Hematopoietic multipotent progenitor cell treated with erythropoietin and hydrocortisone succinate and interleukin-3 and kit ligand, for 6 days (in vitro differentiated cells): ENCODE measurements at regions not wholly inside any gene's neighbourhood (a gene's known extent, or its start where the extent isn't known, plus 50 kb on each side); places are given as distances from the start of the nearest gene placed in this dataset.
"Not testable (repeated sequence)": the region's sequence is repeated elsewhere in the genome, so short reads cannot be mapped to it uniquely, and the experiment has no call there.

Experiments
- DNase-seq: peaks from one replicate; pipeline ENCODE4 v3.0.0-alpha.2; 2015

DNA sequence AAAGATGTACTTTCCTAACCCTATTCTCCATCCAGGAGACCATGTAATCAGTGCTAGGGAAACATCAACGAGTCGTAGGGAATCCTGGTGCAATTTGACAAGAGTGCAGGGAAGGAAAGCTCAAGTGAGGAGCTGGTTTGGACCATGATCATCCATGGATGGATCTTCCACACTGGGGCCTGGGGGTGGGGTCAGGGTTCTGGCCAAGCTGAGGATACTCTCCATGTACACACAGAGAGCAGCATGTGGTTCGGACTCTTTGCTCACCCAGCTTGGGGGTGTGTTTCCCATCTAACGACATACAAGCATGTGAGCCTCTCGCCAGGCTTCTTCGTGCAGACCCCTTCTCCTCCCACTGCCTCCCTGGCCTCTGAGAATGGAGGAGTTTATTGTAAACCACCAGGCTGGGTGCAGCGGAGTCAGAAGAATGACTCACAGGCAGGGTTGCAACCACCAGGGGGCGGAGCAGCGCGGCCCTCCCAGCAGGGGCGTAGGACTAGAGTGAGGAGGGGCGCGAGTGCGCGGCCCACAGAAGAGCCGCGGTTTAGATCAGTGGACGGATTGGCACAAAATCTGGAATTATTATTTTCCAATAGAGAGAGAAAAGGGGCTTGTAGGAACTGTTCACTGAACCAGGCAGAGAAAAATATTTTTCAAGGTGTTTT lies 530.0 kb upstream of the B3GAT1 start:
- DNase-seq, result not testable (repeated sequence)

DNA sequence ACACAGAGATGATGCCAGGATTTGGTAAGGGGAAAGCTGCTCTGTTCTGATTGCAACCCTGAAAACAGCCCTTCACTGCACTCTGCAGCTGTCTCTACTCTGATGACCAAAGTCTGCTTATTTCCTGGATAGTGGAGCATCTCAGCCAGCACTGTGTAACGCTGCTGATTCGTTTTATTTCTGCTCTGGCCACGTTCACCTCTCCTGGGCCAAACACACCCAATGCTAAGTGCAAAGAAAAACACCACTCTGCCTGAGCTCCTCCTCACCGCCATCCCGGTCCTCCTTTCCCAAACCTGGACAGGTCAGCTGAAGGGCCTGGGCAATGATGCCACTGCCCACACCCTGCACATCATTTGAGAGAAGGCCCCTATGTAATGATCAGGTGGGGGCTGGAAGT lies 529.3 kb upstream of the B3GAT1 start:
- DNase-seq, result no peak

DNA sequence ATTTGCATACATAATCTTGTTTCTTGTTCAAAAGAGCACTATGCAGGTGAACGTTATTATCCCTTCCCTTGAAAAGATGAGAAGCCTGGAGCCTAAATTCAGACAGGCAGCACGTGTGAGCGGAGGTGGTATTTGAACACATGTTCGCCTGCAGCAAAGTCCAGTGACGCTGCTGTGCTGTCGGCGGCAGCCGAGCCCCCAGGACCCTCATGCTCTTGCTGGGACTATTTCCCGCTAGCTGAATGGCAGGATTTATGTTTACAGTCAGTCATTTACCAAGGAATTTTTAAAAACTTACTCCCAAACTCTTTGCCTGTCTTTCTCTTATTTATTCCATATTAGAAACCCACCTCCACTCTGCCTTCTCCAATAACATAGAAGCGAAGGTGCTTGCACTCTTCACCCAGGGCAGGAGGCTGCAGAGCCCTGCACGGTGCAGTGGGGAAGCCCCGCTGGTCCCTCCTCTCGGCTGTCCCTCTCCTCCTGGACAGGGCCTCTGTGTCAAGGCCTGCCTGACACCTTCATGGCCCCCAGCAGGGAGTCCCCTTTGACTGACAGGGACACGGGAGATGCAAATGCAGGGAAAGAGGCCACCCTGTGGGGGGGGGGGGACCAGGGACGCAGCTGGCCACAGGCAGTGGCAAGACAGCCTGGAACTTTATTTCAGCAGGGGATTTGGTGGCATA lies 528.5 kb upstream of the B3GAT1 start:
- no peak for DNase-seq

DNA sequence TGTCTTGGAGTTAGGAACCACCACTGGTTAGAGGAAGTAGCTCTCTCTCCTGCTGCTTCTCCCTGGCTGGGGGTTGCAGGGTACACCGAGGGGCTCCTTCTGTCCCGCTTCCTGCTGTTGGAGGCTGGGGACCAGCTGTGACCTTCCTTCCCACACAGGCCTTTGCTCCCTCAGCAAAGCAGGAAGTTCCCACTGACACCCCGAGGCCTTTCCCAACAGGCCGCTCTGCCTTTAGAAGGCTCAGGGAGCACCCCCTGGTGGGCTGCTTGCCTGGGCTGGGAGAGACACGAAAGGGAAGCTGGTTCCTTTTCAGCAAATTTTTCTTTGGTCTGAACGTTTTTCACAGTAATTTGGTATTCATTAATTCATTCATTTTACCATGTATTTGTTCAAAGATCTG lies 527.9 kb upstream of the B3GAT1 start:
- DNase-seq, result peak; percentile 7

DNA sequence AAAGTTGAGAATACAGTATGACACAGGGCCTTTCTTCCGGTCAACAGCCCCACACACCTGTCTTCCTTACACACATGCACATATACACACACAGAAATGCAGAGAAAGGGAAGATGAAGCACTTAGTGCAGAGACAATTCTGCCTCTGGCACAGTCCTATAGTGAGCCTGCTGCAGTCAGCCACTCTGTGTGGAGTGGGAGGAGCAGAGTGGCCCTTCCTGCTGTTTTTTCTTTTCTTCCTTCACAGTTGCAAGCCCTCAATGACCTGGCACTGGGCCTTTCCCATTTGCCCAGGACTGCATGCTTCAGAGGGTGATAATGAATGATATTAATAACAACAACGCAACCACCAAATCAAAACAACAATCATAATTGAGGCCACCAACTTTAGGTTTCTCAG lies 527.0 kb upstream of the B3GAT1 start:
- no peak for DNase-seq

DNA sequence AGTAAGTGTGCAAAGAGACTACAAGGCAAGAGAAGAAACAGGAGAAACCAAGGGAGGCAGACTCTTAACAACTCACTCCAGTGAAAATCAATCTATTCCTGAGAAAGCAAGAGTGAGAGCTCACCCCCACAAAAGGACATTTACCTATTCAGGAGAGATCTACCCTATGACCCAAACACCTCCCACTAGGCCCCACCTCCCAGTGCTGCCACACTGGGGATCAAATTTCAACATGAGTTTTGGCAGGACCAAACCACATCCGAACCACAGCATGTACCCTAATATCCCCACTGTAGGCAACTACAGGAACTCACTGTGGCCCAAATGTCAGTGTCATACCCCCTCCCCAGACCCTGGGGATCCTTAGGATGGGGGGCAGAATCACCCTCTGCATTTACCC lies 526.2 kb upstream of the B3GAT1 start:
- no peak for DNase-seq

DNA sequence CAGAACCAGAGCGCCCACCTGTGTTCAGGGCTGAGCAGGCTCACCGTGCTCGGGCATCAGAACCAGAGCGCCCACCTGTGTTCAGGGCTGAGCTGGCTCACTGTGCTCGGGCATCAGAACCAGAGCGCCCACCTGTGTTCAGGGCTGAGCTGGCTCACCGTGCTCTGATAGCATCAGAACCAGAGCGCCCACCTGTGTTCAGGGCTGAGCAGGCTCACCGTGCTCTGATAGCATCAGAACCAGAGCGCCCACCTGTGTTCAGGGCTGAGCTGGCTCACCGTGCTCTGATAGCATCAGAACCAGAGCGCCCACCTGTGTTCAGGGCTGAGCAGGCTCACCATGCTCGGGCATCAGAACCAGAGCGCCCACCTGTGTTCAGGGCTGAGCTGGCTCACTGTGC lies 525.2 kb upstream of the B3GAT1 start:
- DNase-seq, result not testable (repeated sequence)

DNA sequence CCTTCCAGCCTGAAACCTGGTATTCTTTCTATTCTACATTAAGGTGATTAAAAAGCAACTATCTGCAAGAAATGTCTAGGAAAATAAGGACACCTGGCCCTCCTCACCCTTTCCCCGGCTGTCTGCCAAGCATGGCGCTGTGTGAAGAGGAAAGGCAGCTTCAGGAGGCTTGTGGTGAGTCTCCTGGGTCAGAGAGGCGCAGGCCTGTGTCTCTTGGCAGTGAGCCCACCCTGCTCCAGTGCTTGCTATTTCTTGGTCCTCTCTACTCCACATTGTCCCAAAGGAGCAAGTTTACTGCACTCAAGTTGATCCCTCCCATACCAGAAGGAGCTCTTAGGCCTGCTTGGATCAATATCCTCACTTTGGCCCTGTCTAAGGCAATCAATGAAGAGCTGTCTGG lies 520.7 kb upstream of the B3GAT1 start:
- DNase-seq, result no peak

DNA sequence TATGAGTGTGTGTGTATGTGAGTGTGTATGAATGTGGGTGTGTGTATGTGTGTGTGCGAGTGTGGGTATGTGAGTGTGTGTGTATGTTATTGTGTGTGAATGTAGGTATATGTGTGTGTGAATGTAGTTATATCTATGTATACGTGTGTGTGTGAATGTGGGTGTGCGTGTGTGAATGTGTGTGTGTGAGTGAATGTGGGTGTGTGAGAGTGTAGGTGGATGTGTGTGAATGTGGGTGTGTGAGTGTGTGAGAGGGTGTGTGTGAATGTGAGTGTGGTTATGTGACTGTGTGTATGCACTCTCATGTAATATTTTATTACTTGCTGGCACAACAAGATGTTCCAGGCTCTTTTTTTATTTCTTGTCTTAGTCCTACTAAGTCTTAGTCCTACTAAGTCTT lies 513.4 kb upstream of the B3GAT1 start:
- DNase-seq, result no peak

DNA sequence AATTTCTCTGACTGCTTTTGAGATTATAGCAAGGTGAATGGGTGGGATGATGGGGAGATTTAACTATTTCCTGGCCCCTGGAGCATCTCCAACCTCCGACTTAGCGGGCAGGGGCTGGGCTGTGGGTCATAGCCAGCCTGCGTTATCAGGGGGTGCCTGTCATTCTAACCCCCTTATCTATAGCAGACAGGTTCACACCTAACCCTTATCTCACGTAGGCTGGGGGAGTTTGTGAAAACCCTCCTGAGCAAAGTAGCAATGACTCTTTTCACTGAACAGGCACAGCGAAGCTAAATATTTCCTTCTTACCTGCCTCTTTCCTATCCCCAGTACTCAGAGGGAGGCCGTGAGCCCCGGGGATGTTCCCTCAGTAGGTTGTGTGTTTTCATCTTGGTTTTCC lies 511.4 kb upstream of the B3GAT1 start:
- DNase-seq, result no peak

DNA sequence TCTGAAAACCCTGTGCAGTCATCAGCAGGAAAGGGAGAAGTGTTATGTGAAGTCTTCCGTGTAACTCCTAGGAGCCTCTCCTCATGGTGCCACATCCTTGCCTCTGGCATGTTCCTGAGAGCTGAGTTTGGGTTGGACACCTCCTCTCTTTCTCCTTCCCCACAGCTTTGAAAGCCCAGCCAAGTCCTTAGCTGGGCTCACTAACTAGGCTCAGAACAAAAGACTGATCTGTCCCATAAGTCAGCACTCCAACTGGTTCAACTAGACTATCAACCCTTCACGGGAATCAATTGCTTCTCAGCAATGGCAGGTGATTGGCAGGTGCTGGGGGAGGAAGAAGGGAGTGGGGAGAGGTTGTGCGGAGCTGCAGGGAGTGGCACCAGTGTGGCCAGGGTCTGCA lies 509.9 kb upstream of the B3GAT1 start:
- DNase-seq, result no peak

DNA sequence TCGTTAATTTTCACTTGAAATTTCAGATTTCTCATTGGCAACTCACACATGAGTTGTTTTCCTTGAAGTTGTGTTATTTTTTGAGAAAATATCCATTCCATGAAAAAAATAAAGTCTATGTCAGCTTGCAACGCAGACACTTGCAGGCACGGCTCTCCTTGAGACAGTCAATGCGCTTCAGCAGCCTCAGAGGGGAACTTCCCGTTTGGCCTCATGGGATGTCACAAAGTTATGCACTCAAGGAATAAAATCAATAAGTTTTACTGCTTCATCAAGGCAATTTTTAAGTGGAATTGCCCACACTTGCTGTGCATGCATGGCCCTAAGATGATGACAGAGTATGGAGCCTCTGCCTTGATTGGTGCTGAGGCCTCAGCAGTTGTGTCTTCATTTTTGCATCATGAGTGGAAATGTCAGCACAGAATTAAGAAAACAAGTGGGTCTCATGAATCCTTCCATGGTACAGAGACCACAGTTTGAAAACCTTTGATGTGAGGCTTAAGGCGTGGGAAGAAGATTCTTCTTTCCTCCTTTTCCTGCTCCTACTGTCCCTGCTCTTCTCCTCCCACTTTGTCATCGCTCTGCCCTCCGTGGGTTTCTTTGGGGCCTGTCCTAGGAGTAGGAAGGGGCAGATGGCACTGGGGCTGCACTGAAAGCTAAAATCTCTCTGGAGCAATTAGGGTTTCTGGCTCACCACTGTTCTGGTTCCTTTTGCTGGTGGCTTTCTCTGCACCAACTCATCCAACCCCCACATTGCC lies 509.0 kb upstream of the B3GAT1 start:
- no peak for DNase-seq

DNA sequence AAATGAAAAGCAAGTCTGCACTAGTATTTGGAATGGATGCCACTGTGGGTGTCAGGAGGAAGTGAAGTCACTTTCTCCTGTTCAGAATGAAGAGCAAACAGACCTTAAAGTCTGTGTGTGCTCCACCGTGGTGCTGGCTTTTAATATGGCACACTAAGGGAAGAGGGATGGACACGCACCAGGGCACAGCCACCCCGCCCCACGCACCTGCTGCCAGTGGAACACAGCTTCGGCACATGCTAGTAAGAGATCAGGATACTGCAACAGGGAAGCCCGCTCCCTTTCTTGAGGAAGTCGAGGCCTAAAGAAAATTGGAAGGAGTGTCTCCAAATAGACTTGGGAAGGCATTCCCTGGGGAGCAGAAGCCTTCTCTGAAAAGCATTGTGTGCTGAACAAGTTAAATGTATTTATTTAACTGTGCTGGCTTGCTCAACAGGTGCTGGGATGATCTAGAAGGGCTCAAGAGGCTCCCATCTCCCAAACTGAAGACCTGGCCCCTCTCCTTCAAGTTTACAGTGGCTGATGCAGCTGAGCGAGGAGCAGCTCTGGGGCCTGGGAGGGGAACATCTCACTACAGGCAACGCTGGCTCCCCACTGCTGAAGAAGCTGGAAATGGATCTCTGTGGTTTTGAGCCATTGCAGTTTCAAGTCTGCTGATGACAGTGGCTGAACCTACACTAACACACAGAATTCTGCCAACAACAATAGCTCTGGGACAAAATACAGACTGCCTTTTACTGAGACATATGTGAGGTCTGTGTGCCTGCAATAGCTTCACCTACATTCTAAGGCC lies 504.6 kb upstream of the B3GAT1 start:
- no peak for DNase-seq

DNA sequence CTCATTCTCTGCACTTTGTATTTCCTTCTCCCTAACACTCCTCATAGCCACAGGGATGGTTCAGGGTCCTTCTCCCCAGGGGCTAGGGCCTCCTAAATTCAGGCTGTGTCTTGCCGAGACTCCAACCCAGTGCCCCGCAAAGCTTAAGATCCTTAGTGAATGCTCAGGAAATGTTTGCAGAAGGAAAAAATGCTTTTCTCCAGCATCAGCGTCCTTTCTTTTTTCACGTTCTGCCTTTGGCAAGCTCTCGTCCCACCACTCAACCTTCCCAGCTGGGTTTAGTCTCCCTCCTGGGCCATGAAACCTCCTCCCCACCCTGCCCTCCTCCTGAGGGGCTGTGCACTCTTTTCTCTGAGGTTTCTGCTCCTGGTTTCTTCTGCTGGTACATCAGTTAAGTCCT lies 503.8 kb upstream of the B3GAT1 start:
- no peak for DNase-seq

DNA sequence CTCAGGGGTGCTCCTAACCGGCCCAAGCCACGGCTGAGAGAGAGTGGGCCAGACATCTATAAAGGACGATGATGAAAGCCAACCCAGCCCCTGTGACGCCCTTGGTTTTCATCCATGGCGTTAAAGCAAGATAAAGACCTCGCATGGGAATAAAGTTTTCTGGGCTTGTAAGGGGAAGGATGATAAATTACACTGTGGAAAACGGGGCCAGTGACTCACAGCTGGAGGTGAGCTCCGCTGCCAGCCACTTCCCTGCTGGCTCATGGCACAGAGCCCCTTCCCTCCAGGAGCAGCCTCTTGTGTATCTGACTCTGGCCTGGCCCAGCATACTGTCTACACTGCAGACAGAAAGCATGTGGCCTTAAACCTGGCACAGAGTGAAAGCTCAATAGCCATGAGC lies 503.2 kb upstream of the B3GAT1 start:
- DNase-seq, result no peak

DNA sequence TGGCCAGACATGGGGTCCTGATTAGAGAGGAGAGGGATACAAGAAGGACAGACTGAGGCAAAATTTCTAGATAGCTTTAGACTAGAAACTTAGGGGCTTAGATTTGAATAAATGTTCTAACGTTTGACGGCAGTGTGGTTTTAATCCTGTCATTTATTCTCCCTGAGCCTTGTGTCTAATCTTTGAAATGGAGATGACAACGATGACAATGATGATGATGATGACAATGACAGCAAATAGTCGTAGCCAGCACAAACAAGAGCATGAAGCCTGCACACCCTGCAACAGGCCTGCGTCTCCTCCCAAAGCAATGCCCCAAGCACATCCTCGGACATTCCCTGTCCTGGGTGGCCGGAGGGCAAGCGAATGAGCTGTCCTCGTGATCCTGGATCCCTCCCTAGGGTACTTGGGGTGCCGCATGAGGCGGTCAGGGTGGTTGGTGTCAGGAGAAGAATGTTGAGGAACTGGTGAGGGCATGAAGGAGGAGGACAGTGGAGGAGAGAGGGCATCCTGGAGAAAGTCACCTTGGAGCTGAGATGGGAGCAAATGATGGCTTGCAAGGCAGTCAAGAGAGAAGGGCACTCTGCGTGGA lies 502.1 kb upstream of the B3GAT1 start:
- no peak for DNase-seq

DNA sequence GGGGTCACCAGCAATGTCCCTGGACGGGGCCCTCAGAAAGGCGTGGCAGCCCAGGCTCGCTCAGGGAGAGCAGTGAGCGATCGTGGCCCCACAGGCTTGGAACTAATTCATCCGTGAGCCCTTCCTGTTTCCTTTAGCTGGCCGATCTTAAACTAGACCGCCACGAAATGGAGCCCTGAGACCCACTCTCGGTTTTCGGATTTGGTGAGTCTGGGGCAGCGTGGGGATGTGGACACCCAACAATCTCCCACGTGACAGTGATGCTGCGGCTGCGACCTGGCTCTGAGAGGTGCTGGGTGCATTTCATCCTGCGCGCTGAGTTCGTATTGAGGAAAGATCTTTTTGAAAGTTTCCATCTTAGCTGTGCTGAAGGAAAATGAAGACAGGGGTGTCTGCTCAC lies 501.3 kb upstream of the B3GAT1 start:
- DNase-seq, result no peak

DNA sequence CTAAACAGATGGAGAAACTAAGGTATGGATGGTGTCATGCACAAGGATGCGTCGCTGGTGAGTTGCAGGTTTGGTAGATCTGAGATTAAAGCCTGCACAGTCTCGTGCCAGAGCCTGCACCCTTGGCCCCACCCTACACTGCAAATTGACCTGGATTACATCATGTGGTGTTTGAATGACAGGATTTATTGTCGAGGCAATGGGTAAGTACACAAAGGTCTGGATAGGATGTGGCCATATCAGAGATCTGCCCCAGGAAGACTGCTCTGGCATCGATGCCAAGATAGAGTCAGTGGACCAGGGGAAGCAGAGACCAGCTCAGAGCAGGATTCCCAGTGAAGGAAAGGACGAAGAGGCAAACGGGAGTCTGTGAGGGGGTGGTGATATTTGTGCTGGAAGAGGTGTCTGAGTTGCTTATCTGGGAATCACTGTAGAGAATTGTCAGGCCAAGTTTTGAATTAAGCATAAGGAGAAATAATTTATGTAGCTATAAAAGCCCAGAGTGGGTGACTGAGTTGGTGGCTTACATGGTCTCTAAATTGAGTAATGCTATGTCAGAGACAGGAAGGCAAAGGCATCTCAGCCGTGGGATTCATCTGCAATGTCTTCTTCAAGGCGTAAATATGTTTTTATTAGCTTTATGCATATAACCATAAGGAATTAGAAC lies 499.6 kb upstream of the B3GAT1 start:
- no peak for DNase-seq

DNA sequence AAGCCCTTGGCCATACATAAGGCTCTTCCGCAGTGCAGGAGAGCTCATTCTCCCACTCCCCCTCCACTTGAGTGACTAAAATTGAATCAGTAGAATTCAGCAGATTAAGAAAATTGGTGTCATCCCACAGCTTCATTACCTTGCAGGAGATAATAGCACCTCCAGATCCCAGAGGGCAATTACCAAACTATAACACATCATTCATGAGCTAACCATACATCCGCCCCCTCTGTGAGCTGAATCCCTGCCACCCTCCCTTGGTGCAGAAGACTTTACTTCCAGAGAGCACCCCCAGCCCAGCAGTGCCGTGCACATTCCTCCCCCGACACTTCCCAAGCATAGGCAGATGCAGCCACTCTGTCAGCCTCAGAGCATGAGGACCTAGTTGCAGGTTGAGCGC lies 496.5 kb upstream of the B3GAT1 start:
- DNase-seq, result no peak

DNA sequence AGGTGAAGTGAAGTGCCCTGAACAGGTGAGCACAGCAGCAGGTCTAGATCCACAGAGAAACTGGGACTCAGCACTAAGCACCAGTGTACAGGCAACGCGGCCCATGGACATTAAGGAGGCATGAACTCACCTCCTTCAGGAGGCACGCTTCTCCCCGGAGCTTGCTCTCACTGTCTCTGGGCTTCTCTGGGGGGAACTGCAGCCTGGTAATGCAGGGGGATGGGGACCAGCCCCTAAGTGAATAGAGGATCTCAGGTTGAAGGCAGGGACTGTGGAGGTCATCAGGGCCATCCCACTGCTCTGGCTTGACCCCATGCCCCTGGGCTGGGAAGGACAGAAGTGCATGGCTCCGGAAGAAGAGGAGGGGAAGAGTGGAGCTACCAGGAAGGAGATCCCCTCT lies 495.6 kb upstream of the B3GAT1 start:
- no peak for DNase-seq

DNA sequence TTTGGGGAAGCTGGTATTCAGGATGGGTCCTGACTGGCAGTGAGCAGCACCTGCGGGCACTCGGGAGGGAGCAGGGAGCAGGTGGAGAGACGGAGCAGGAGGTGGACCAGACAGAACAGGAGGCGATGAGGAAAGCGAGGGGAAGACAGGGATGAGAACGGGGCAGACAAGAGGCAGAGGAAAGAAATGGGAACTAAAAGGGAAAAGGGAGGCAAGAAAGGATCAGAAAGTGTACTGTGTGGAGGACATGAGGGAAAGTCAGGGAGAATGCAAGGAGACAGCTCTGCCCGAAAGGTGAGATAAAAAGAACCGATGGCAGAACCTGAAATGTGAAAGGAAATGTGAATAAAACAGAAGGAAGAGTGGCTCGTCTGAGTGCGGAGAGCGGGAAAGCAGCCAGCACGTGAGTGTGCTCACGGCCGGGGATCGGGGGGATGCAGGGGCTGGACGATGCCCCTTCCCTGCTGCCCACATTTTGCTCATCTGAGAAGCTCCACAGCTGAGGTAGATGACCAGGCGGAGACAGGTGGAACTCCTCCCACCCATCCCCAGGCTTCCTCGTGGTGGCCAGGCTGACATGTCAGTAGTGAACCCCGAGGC lies 494.4 kb upstream of the B3GAT1 start:
- no peak for DNase-seq

DNA sequence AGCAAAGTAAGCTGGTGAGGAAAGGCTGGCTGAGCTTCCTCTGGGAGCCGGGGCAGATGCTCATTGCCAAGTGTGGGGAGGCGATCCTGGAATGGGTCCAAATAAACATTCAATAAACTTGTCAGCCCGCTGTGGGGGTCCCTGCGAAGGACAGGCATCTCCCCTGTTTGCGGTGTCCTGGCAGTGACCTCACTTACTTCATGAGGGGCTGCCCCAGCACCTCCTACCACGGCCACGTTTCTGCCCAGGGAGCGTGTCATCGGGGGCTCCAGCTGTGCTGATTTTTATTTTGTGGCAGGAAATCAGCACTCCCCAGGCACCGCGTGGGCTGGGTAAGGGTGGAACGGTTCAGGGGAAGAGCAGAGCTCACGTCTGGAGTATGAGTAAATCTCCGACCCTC lies 493.9 kb upstream of the B3GAT1 start:
- no peak for DNase-seq
